Endothelial cell of umbilical vein (primary cell): ENCODE measurements at regions not wholly inside any gene's neighbourhood (a gene's known extent, or its start where the extent isn't known, plus 50 kb on each side); places are given as distances from the start of the nearest gene placed in this dataset.

Experiments used
- EZH2 ChIP-seq: IDR thresholded peaks from 2 replicates; pipeline ENCODE4 v1.6.1; 2012; ENCODE audit warnings: borderline replicate concordance, low read depth, mild to moderate bottlenecking, moderate library complexity, low read length, inconsistent platforms; ENCODE audit not compliant: severe bottlenecking
- JUN ChIP-seq: IDR thresholded peaks from 2 replicates; pipeline ENCODE4 v1.6.1; 2011; ENCODE audit warnings: borderline replicate concordance, low read depth; ENCODE audit not compliant: insufficient read length, insufficient read depth
- MAX ChIP-seq: IDR thresholded peaks from 2 replicates; pipeline ENCODE4 v1.6.1; 2011; ENCODE audit not compliant: insufficient read depth, insufficient read length
- POLR2A ChIP-seq: IDR thresholded peaks from 2 replicates; pipeline ENCODE4 v1.6.1; 2012; ENCODE audit warnings: low read depth, mild to moderate bottlenecking, control low read depth, low read length
- TF ChIP-seq, protein P1 (sequence below), 2 donors: IDR thresholded peaks; 1 replicate in 1 of 2; 2 replicates in 1 of 2; pipeline ENCODE4 v1.5.1; 2011; ENCODE audit warnings: low read length in 2 of 2, mild to moderate bottlenecking in 2 of 2, moderate library complexity in 2 of 2, control low read depth in 1 of 2, inconsistent platforms in 1 of 2, low read depth in 1 of 2; ENCODE audit not compliant: insufficient read depth in 1 of 2; ENCODE audit errors: extremely low read depth in 1 of 2

DNA sequence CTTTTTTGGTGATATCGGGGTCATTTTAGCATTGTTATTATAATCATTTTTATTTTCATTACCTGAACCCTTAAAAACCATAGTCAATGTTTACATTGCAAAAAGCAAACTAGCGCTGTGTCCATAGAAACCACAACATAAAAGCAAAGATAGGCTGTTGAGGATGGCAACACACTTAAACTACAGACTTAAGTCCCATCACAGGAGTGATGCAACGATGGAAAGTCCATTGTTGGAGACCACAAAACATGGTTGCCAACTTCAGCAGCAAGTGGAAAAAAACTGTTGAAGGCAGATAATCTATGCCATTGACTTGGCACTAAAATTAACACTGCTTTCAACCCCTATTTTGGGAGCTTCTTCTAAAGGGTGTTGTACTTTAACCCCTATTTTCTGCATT lies 398.8 kb upstream of the IGFBP3 start:
- TF ChIP-seq, protein P1, sequence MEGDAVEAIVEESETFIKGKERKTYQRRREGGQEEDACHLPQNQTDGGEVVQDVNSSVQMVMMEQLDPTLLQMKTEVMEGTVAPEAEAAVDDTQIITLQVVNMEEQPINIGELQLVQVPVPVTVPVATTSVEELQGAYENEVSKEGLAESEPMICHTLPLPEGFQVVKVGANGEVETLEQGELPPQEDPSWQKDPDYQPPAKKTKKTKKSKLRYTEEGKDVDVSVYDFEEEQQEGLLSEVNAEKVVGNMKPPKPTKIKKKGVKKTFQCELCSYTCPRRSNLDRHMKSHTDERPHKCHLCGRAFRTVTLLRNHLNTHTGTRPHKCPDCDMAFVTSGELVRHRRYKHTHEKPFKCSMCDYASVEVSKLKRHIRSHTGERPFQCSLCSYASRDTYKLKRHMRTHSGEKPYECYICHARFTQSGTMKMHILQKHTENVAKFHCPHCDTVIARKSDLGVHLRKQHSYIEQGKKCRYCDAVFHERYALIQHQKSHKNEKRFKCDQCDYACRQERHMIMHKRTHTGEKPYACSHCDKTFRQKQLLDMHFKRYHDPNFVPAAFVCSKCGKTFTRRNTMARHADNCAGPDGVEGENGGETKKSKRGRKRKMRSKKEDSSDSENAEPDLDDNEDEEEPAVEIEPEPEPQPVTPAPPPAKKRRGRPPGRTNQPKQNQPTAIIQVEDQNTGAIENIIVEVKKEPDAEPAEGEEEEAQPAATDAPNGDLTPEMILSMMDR (IDR thresholded peaks at IDR 0.05; ENCODE audit: extremely low read depth in 1 of 2, insufficient read depth in 1 of 2, low read depth in 1 of 2, low read length in 2 of 2): no peak
- TF ChIP-seq POLR2A (no peak), MAX (no peak), EZH2 (no peak), JUN (no peak)
